Endothelial cell of umbilical vein (primary cell): ENCODE measurements at regions not wholly inside any gene's neighbourhood (a gene's known extent, or its start where the extent isn't known, plus 50 kb on each side); places are given as distances from the start of the nearest gene placed in this dataset.

Experiments
- BruUV-seq: library from RNA; stranded (reverse); fragments of 400-500 nt; replicated peaks from 2 replicates; lab custom pipeline; 2021; lab: Mats Ljungman, UMichigan
- CTCF ChIA-PET: fragments of 300-600, 350-600 bp; sonication (Branson Sonifier 250); formaldehyde crosslinking; loops from one replicate; lab custom pipeline; 2021; ENCODE audit warnings: antibody characterized with exemption, inconsistent platforms; lab: Charles Lee
- POLR2A ChIA-PET: fragments of 300-600, 350-600 bp; sonication (Branson Sonifier 250); formaldehyde crosslinking; loops from one replicate; lab custom pipeline; 2021; ENCODE audit warnings: antibody characterized with exemption, inconsistent platforms; lab: Charles Lee
- DNase-seq: peaks from one replicate; pipeline ENCODE4 v3.0.0-alpha.2; 2011; ENCODE audit warnings: low read depth, low spot score
- FAIRE-seq: peaks from 2 replicates; lab custom pipeline; 2011; peaks lifted over from hg19 to GRCh38; lab: Jason Lieb, UNC
- H2AFZ ChIP-seq: 2 replicates; pipeline ENCODE4 v1.6.0; 2012; ENCODE audit warnings: low read depth, low read length, control low read depth, inconsistent platforms
- H3K27ac ChIP-seq: 2 replicates; pipeline ENCODE4 v1.5.1; 2011; ENCODE audit warnings: low read depth, mild to moderate bottlenecking, control low read depth, low read length, moderate library complexity; ENCODE audit not compliant: insufficient read depth
- H3K27me3 ChIP-seq, 2 experiments: 2 replicates each; pipeline versions ENCODE4 v1.6.0 to v1.6.1; 2011; ENCODE audit warnings: low read length in 2 of 2, mixed read lengths in 1 of 2; ENCODE audit not compliant: control insufficient read depth in 2 of 2, insufficient read depth in 2 of 2
- H3K36me3 ChIP-seq, 2 experiments: 2 replicates in 1 of 2; 3 replicates in 1 of 2; pipeline ENCODE4 v1.5.1; 2011; ENCODE audit warnings: low read length in 2 of 2, mild to moderate bottlenecking in 1 of 2, moderate library complexity in 1 of 2; ENCODE audit not compliant: control insufficient read depth in 2 of 2, insufficient read depth in 2 of 2; ENCODE audit errors: extremely low read depth in 1 of 2
- H3K4me1 ChIP-seq: 3 replicates; pipeline ENCODE4 v1.5.1; 2011; ENCODE audit warnings: mild to moderate bottlenecking, low read length; ENCODE audit not compliant: control insufficient read depth, insufficient read depth; ENCODE audit errors: extremely low read depth
- H3K4me2 ChIP-seq: 2 replicates; pipeline ENCODE4 v1.6.1; 2011; ENCODE audit warnings: low read length, control low read depth, mixed read lengths; ENCODE audit not compliant: insufficient read depth
- H3K4me3 ChIP-seq, 3 experiments: fragments of 200-600 bp in 1 of 3; sonication (generic), shearing (Covaris generic) in 1 of 3; replicated peaks in 1 of 3; 2 replicates each; pipeline ENCODE4 v1.5.1; 2011 to 2016; ENCODE audit warnings: control low read depth in 3 of 3, low read length in 3 of 3, mild to moderate bottlenecking in 2 of 3, inconsistent platforms in 1 of 3, low read depth in 1 of 3, moderate library complexity in 1 of 3; ENCODE audit not compliant: insufficient read depth in 1 of 3
- H3K79me2 ChIP-seq: 2 replicates; pipeline ENCODE4 v1.6.0; 2012; ENCODE audit warnings: low read length, inconsistent platforms; ENCODE audit not compliant: control insufficient read depth, insufficient read depth
- H3K9ac ChIP-seq: replicated peaks from 2 replicates; pipeline ENCODE3; 2011; ENCODE audit warnings: low read length, control low read depth; ENCODE audit not compliant: insufficient read depth; ENCODE audit errors: extremely low read depth
- H3K9me1 ChIP-seq: replicated peaks from 3 replicates; pipeline ENCODE4 v1.6.0; 2011; ENCODE audit warnings: mild to moderate bottlenecking, low read length; ENCODE audit not compliant: control insufficient read depth, insufficient read depth; ENCODE audit errors: extremely low read depth
- H3K9me3 ChIP-seq: replicated peaks from 2 replicates; pipeline ENCODE4 v1.5.1; 2012; ENCODE audit warnings: low read length, inconsistent platforms; ENCODE audit not compliant: control insufficient read depth, insufficient read depth
- H4K20me1 ChIP-seq: replicated peaks from 2 replicates; pipeline ENCODE3; 2011; ENCODE audit warnings: mild to moderate bottlenecking, low read length; ENCODE audit not compliant: control insufficient read depth, insufficient read depth; ENCODE audit errors: extremely low read depth
- EZH2 ChIP-seq: IDR thresholded peaks from 2 replicates; pipeline ENCODE4 v1.6.1; 2012; ENCODE audit warnings: borderline replicate concordance, low read depth, mild to moderate bottlenecking, moderate library complexity, low read length, inconsistent platforms; ENCODE audit not compliant: severe bottlenecking
- FOS ChIP-seq: IDR thresholded peaks from 2 replicates; pipeline ENCODE4 v1.6.1; 2011; ENCODE audit warnings: mild to moderate bottlenecking, low read length, moderate library complexity, borderline replicate concordance; ENCODE audit not compliant: insufficient read depth
- GATA2 ChIP-seq: IDR thresholded peaks from 2 replicates; pipeline ENCODE4 v1.7.0; 2011; ENCODE audit warnings: low read depth, mild to moderate bottlenecking, moderate library complexity, mixed read lengths, low read length; ENCODE audit not compliant: insufficient read length, insufficient read depth
- JUN ChIP-seq: IDR thresholded peaks from 2 replicates; pipeline ENCODE4 v1.6.1; 2011; ENCODE audit warnings: borderline replicate concordance, low read depth; ENCODE audit not compliant: insufficient read length, insufficient read depth
- MYC ChIP-seq: IDR thresholded peaks from one replicate; pipeline ENCODE4 v1.6.1; 2011; ENCODE audit warnings: mild to moderate bottlenecking, low read depth, low read length
- POLR2A ChIP-seq: IDR thresholded peaks from 2 replicates; pipeline ENCODE4 v1.6.1; 2012; ENCODE audit warnings: low read depth, mild to moderate bottlenecking, control low read depth, low read length
- POLR2AphosphoS5 ChIP-seq: IDR thresholded peaks from 2 replicates; pipeline ENCODE4 v1.6.1; 2012; ENCODE audit warnings: low read depth, mild to moderate bottlenecking, control low read depth, low read length, moderate library complexity; ENCODE audit not compliant: insufficient read depth
- dilution Hi-C: fragments of 300-500 bp; cut with MboI; formaldehyde crosslinking; loops from one replicate; pipeline ENCODE4 v1.15.0; 2019; ENCODE audit warnings: low sequenced_read_pairs; ENCODE audit not compliant: extremely low pct_ligation_motif_present
- intact Hi-C: fragments of 100-400 bp; cut with micrococcal nuclease; formaldehyde crosslinking; loops from one replicate; pipeline ENCODE4 v1.10.0; 2022
- TF ChIP-seq, protein P1 (sequence below): IDR thresholded peaks from 2 replicates; pipeline ENCODE4 v1.6.1; 2011; ENCODE audit not compliant: insufficient read depth, insufficient read length
- TF ChIP-seq, protein P2 (sequence below), 2 donors: IDR thresholded peaks; 1 replicate in 1 of 2; 2 replicates in 1 of 2; pipeline ENCODE4 v1.5.1; 2011; ENCODE audit warnings: low read length in 2 of 2, mild to moderate bottlenecking in 2 of 2, moderate library complexity in 2 of 2, control low read depth in 1 of 2, inconsistent platforms in 1 of 2, low read depth in 1 of 2; ENCODE audit not compliant: insufficient read depth in 1 of 2; ENCODE audit errors: extremely low read depth in 1 of 2

DNA sequence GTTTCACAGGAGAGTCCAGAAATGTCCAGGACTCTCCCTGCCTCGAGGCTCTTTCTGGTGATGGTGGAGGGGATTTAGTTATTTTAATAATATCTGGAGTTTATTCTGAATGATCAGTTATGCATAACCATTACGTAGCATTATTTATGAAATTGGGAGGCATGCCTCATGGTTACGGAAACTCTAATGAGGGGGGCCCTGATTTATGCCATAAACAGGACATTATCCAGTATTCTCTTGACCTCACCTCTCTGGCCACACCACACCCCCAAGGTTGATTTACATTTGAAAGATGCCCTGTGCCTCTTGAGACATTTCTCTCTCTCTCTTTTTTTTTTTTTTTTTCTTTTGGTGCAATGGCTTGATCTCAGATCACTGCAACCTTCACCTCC is 268.8 kb downstream of the TFAP2C start:
- H2AFZ ChIP-seq: no peak overlapping the region
- no peaks in the 10 kb centered on the region for H3K36me3 ChIP-seq
- H3K4me1 ChIP-seq: no peaks in the 10 kb centered on the region
- H3K4me2 ChIP-seq: no peak overlapping the region
- no peak overlapping the region for H3K9ac ChIP-seq
- no peaks in the 10 kb centered on the region for H4K20me1 ChIP-seq
- no peaks in the 10 kb centered on the region for H3K27me3 ChIP-seq
- CTCF ChIA-PET: no interaction called here
- H3K27ac ChIP-seq: no peak overlapping the region
- TF ChIP-seq, protein P1, sequence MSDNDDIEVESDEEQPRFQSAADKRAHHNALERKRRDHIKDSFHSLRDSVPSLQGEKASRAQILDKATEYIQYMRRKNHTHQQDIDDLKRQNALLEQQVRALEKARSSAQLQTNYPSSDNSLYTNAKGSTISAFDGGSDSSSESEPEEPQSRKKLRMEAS: no peak
- TF ChIP-seq JUN (no peak), EZH2 (no peak), GATA2 (no peak), POLR2AphosphoS5 (no peak), POLR2A (no peak), MYC (no peak), FOS (no peak)
- TF ChIP-seq, protein P2, sequence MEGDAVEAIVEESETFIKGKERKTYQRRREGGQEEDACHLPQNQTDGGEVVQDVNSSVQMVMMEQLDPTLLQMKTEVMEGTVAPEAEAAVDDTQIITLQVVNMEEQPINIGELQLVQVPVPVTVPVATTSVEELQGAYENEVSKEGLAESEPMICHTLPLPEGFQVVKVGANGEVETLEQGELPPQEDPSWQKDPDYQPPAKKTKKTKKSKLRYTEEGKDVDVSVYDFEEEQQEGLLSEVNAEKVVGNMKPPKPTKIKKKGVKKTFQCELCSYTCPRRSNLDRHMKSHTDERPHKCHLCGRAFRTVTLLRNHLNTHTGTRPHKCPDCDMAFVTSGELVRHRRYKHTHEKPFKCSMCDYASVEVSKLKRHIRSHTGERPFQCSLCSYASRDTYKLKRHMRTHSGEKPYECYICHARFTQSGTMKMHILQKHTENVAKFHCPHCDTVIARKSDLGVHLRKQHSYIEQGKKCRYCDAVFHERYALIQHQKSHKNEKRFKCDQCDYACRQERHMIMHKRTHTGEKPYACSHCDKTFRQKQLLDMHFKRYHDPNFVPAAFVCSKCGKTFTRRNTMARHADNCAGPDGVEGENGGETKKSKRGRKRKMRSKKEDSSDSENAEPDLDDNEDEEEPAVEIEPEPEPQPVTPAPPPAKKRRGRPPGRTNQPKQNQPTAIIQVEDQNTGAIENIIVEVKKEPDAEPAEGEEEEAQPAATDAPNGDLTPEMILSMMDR (IDR thresholded peaks at IDR 0.05; ENCODE audit: extremely low read depth in 1 of 2, insufficient read depth in 1 of 2, low read depth in 1 of 2, low read length in 2 of 2): no peak
- peaks cover 2% of the 10 kb centered on the region for H3K9me3 ChIP-seq
- BruUV-seq: no TSS peak
- POLR2A ChIA-PET: no interaction called here
- DNase-seq (no peak), FAIRE-seq (no peak)
- H3K4me3 ChIP-seq: no peak overlapping the region
- dilution Hi-C loops (no loop called here), intact Hi-C loops (no loop called here)
- no peaks in the 10 kb centered on the region for H3K79me2 ChIP-seq
- no peaks in the 10 kb centered on the region for H3K9me1 ChIP-seq
